T-cell (primary cell): ENCODE measurements at regions not wholly inside any gene's neighbourhood (a gene's known extent, or its start where the extent isn't known, plus 50 kb on each side); places are given as distances from the start of the nearest gene placed in this dataset.

Experiments
- ATAC-seq, 4 experiments: fragments of 200-7000 bp in 3 of 4; fragments of 150-1000 bp in 1 of 4; cut with Tn5 transposase; replicated peaks in 1 of 4; 1 replicate in 3 of 4; 2 replicates in 1 of 4; pipeline ENCODE4 v1.10.0; 2021; ENCODE audit warnings: moderate library complexity in 3 of 4, mild to moderate bottlenecking in 2 of 4, moderate number of reproducible peaks in 1 of 4
- CTCF ChIA-PET, 2 donors: fragments of 300-600 bp; sonication (Branson Sonifier 250); formaldehyde crosslinking; loops; one replicate each; lab custom pipeline; 2022; ENCODE audit warnings: antibody characterized with exemption in 2 of 2; lab: Charles Lee
- POLR2A ChIA-PET, 2 donors: fragments of 300-600 bp; sonication (Branson Sonifier 250); formaldehyde crosslinking; loops; one replicate each; lab custom pipeline; 2022; ENCODE audit warnings: antibody characterized with exemption in 2 of 2; lab: Charles Lee
- DNase-seq, 35 experiments: peaks; one replicate each; pipeline versions ENCODE4 v3.0.0 to v3.0.0-alpha.2; 2013 to 2023
- H3K27ac ChIP-seq: one replicate; pipeline ENCODE4 v1.5.1; 2013; ENCODE audit warnings: low read length
- H3K27me3 ChIP-seq, 2 experiments: replicated peaks in 1 of 2; 1 replicate in 1 of 2; 2 replicates in 1 of 2; pipeline versions ENCODE4 v1.6.1 to v1.7.0; 2013; ENCODE audit warnings: low read length in 1 of 2, mixed read lengths in 1 of 2; ENCODE audit not compliant: control insufficient read depth in 2 of 2, insufficient read depth in 2 of 2; ENCODE audit errors: extremely low read depth in 1 of 2
- H3K36me3 ChIP-seq, 2 donors: 1 replicate in 1 of 2; 2 replicates in 1 of 2; pipeline versions ENCODE4 v1.6.1 to v1.7.0; 2013; ENCODE audit warnings: low read length in 1 of 2; ENCODE audit not compliant: control insufficient read depth in 2 of 2, insufficient read depth in 1 of 2; ENCODE audit errors: extremely low read depth in 1 of 2
- H3K4me1 ChIP-seq, 2 experiments: 1 replicate in 1 of 2; 2 replicates in 1 of 2; pipeline versions ENCODE4 v1.6.1 to v1.7.0; 2013; ENCODE audit warnings: low read length in 2 of 2, mixed read lengths in 1 of 2; ENCODE audit not compliant: insufficient read depth in 2 of 2, control insufficient read depth in 1 of 2; ENCODE audit errors: extremely low read depth in 1 of 2
- H3K4me3 ChIP-seq, 2 donors: 1 replicate in 1 of 2; 2 replicates in 1 of 2; pipeline versions ENCODE4 v1.5.1 to v1.7.0; 2013; ENCODE audit warnings: mild to moderate bottlenecking in 2 of 2, low read length in 1 of 2, moderate library complexity in 1 of 2; ENCODE audit not compliant: control insufficient read depth in 1 of 2; ENCODE audit errors: extremely low read depth in 1 of 2
- H3K9me3 ChIP-seq: 2 replicates; pipeline ENCODE4 v1.7.0; 2013
- H3K27ac Mint-ChIP-seq, 2 donors: one replicate each; pipeline ENCODE4 v1.8.0; 2020 to 2021; ENCODE audit warnings: mild to moderate bottlenecking in 2 of 2, mixed read lengths in 2 of 2
- H3K27me3 Mint-ChIP-seq, 2 donors: one replicate each; pipeline ENCODE4 v1.8.0; 2021 to 2022; ENCODE audit warnings: mixed read lengths in 2 of 2
- H3K36me3 Mint-ChIP-seq: one replicate; pipeline ENCODE4 v1.8.0; 2021; ENCODE audit warnings: mixed read lengths
- H3K4me1 Mint-ChIP-seq, 3 donors: one replicate each; pipeline ENCODE4 v1.8.0; 2020 to 2022; ENCODE audit warnings: mixed read lengths in 3 of 3, mild to moderate bottlenecking in 1 of 3
- H3K4me3 Mint-ChIP-seq, 3 donors: one replicate each; pipeline ENCODE4 v1.8.0; 2020 to 2022; ENCODE audit warnings: mild to moderate bottlenecking in 3 of 3, mixed read lengths in 3 of 3, moderate library complexity in 3 of 3
- H3K9me3 Mint-ChIP-seq, 3 donors: one replicate each; pipeline ENCODE4 v1.8.0; 2020 to 2022; ENCODE audit warnings: mixed read lengths in 3 of 3
- WGBS: methylation state at CpG from one replicate; pipeline ENCODE4 v1.1.5; 2013; ENCODE audit warnings: missing lambda C conversion rate; ENCODE audit not compliant: insufficient coverage; 5-methylcytosine and 5-hydroxymethylcytosine counted together

- POLR2A ChIA-PET: no interaction called here
- Mint-ChIP-seq H3K36me3 (no peaks in the 10 kb centered on the region), H3K9me3 (no peaks in the 10 kb centered on the region), H3K27ac (no peak overlapping the region), H3K27me3 (peaks cover 2 to 8% of the 10 kb centered on the region in 2 donors), H3K4me1 (no peaks in the 10 kb centered on the region), H3K4me3 (no peak overlapping the region)
- no peaks in the 10 kb centered on the region for H3K9me3 ChIP-seq
- no peaks in the 10 kb centered on the region for H3K4me1 ChIP-seq
- WGBS: no CpG with 5 or more reads among the region's 1 CpG
- no peaks in the 10 kb centered on the region for H3K36me3 ChIP-seq
- CTCF ChIA-PET: no interaction called here
- ATAC-seq: no peak
- H3K4me3 ChIP-seq: no peak overlapping the region
- no peaks in the 10 kb centered on the region for H3K27me3 ChIP-seq
- DNase-seq: no peak
- no peak overlapping the region for H3K27ac ChIP-seq
Measured at GRCh38 chr2:16475986-16476567, 189.6 kb downstream of the CYRIA start.

- Histone ChIP-seq H3K27ac (no peak overlapping the region), H3K36me3 (no peaks in the 10 kb centered on the region), H3K4me3 (no peak overlapping the region), H3K4me1 (no peaks in the 10 kb centered on the region), H3K27me3 (no peaks in the 10 kb centered on the region), H3K9me3 (no peaks in the 10 kb centered on the region)
- no CpG with 5 or more reads among the region's 4 CpGs for WGBS
- ChIA-PET POLR2A (no interaction called here), CTCF (no interaction called here)
- Mint-ChIP-seq H3K27me3 (peaks cover 2 to 8% of the 10 kb centered on the region in 2 donors), H3K4me3 (no peak overlapping the region), H3K4me1 (no peaks in the 10 kb centered on the region), H3K27ac (no peak overlapping the region), H3K36me3 (no peaks in the 10 kb centered on the region), H3K9me3 (no peaks in the 10 kb centered on the region)
- DNase-seq (no peak), ATAC-seq (no peak)
Measured at GRCh38 chr2:16475586-16475985, 190.0 kb downstream of the CYRIA start.

GRCh38 chr2:16473575-16473974 is 192.1 kb downstream of the CYRIA start:
- H3K36me3 ChIP-seq: no peaks in the 10 kb centered on the region
- H3K27ac Mint-ChIP-seq: no peak overlapping the region
- no peak overlapping the region for H3K4me3 ChIP-seq
- H3K9me3 ChIP-seq: no peaks in the 10 kb centered on the region
- no peaks in the 10 kb centered on the region for H3K9me3 Mint-ChIP-seq
- no peaks in the 10 kb centered on the region for H3K27me3 ChIP-seq
- H3K4me1 ChIP-seq: no peaks in the 10 kb centered on the region
- no peak overlapping the region for H3K4me3 Mint-ChIP-seq
- DNase-seq (no peak), ATAC-seq (no peak)
- peaks cover 2 to 8% of the 10 kb centered on the region in 2 donors for H3K27me3 Mint-ChIP-seq
- H3K27ac ChIP-seq: no peak overlapping the region
- H3K36me3 Mint-ChIP-seq: no peaks in the 10 kb centered on the region
- ChIA-PET POLR2A (no interaction called here), CTCF (no interaction called here)
- WGBS: no CpG with 5 or more reads among the region's 1 CpG
- H3K4me1 Mint-ChIP-seq: no peaks in the 10 kb centered on the region

- H3K9me3 Mint-ChIP-seq: no peaks in the 10 kb centered on the region
- H3K36me3 ChIP-seq: no peaks in the 10 kb centered on the region
- DNase-seq (no peak), ATAC-seq (no peak)
- no peaks in the 10 kb centered on the region for H3K4me1 Mint-ChIP-seq
- H3K27ac Mint-ChIP-seq: no peak overlapping the region
- H3K27me3 ChIP-seq: peaks cover 0 to 8% of the 10 kb centered on the region in 2 experiments
- POLR2A ChIA-PET: no interaction called here
- no peaks in the 10 kb centered on the region for H3K9me3 ChIP-seq
- H3K27me3 Mint-ChIP-seq: peaks cover 2 to 8% of the 10 kb centered on the region in 2 donors
- H3K4me1 ChIP-seq: no peaks in the 10 kb centered on the region
- CTCF ChIA-PET: no interaction called here
- no peak overlapping the region for H3K27ac ChIP-seq
- WGBS: no CpG with 5 or more reads among the region's 2 CpGs
- H3K4me3 Mint-ChIP-seq: no peak overlapping the region
- H3K4me3 ChIP-seq: no peak overlapping the region
- H3K36me3 Mint-ChIP-seq: no peaks in the 10 kb centered on the region
Measured at GRCh38 chr2:16470936-16471490, 194.6 kb downstream of the CYRIA start.

- POLR2A ChIA-PET: no interaction called here
Measured at GRCh38 chr2:16466821-16467151, 198.8 kb downstream of the CYRIA start.

GRCh38 chr2:16466133-16466820 is 199.4 kb downstream of the CYRIA start:
- H3K4me1 ChIP-seq: no peaks in the 10 kb centered on the region
- no peak overlapping the region for H3K4me3 ChIP-seq
- Mint-ChIP-seq H3K27me3 (peaks cover 0 to 3% of the 10 kb centered on the region in 2 donors), H3K9me3 (no peaks in the 10 kb centered on the region), H3K4me1 (no peaks in the 10 kb centered on the region), H3K27ac (no peak overlapping the region), H3K36me3 (no peaks in the 10 kb centered on the region), H3K4me3 (no peak overlapping the region)
- POLR2A ChIA-PET: no interaction called here
- 76% methylated on average over 2 of the region's 8 CpGs for WGBS
- H3K36me3 ChIP-seq: no peaks in the 10 kb centered on the region
- no peaks in the 10 kb centered on the region for H3K9me3 ChIP-seq
- CTCF ChIA-PET: no interaction called here
- no peak for ATAC-seq
- peaks cover 0 to 8% of the 10 kb centered on the region in 2 experiments for H3K27me3 ChIP-seq
- no peak for DNase-seq
- H3K27ac ChIP-seq: no peak overlapping the region

More at GRCh38 chr2:16466821-16467151, 198.8 kb downstream of the CYRIA start:
- H3K27me3 Mint-ChIP-seq: peaks cover 2 to 6% of the 10 kb centered on the region in 2 donors
- WGBS: no CpG with 5 or more reads among the region's 2 CpGs
- no peaks in the 10 kb centered on the region for H3K9me3 Mint-ChIP-seq
- no peak overlapping the region for H3K27ac ChIP-seq
- no peaks in the 10 kb centered on the region for H3K4me1 Mint-ChIP-seq
- H3K36me3 Mint-ChIP-seq: no peaks in the 10 kb centered on the region
- H3K4me3 ChIP-seq: no peak overlapping the region
- CTCF ChIA-PET: no interaction called here
- H3K4me1 ChIP-seq: no peaks in the 10 kb centered on the region
- H3K36me3 ChIP-seq: no peaks in the 10 kb centered on the region
- no peaks in the 10 kb centered on the region for H3K9me3 ChIP-seq
- H3K27ac Mint-ChIP-seq: no peak overlapping the region
- ATAC-seq (no peak), DNase-seq (no peak)
- H3K4me3 Mint-ChIP-seq: no peak overlapping the region
- peaks cover 0 to 8% of the 10 kb centered on the region in 2 experiments for H3K27me3 ChIP-seq
